GM23248 (cell line): ENCODE measurements at regions not wholly inside any gene's neighbourhood (a gene's known extent, or its start where the extent isn't known, plus 50 kb on each side); places are given as distances from the start of the nearest gene placed in this dataset.

Source experiments
- DNase-seq: peaks from one replicate; pipeline ENCODE4 v3.0.0-alpha.2; 2015
- H2AFZ ChIP-seq: fragments of 200-600 bp; sonication (generic); 2 replicates; pipeline ENCODE4 v1.6.1; 2016; ENCODE audit warnings: antibody characterized with exemption
- H3F3A ChIP-seq: fragments of 200-600 bp; sonication (generic); 2 replicates; pipeline ENCODE4 v1.6.1; 2016; ENCODE audit warnings: mild to moderate bottlenecking, antibody characterized with exemption, mixed run types; ENCODE audit not compliant: insufficient read depth
- H3K27ac ChIP-seq: fragments of 200-600 bp; sonication (generic); 2 replicates; pipeline ENCODE4 v1.5.1; 2016; ENCODE audit warnings: mild to moderate bottlenecking
- H3K27me3 ChIP-seq: fragments of 200-600 bp; sonication (generic); replicated peaks from 2 replicates; pipeline ENCODE4 v1.6.1; 2016; ENCODE audit warnings: mild to moderate bottlenecking; ENCODE audit not compliant: insufficient read depth
- H3K36me3 ChIP-seq: fragments of 200-600 bp; sonication (generic); 2 replicates; pipeline ENCODE4 v1.6.1; 2016; ENCODE audit warnings: low read depth, mild to moderate bottlenecking
- H3K4me1 ChIP-seq: fragments of 200-600 bp; sonication (generic); 2 replicates; pipeline ENCODE4 v1.6.1; 2016; ENCODE audit warnings: mild to moderate bottlenecking; ENCODE audit not compliant: insufficient read depth
- H3K4me2 ChIP-seq: fragments of 200-600 bp; sonication (generic); one replicate; pipeline ENCODE4 v1.6.1; 2016; ENCODE audit warnings: mild to moderate bottlenecking; ENCODE audit not compliant: unreplicated experiment
- H3K4me3 ChIP-seq: fragments of 200-600 bp; sonication (generic); 2 replicates; pipeline ENCODE4 v1.5.1; 2016; ENCODE audit warnings: mild to moderate bottlenecking
- H3K79me2 ChIP-seq: fragments of 200-600 bp; sonication (generic); 2 replicates; pipeline ENCODE4 v1.6.1; 2016; ENCODE audit warnings: mild to moderate bottlenecking; ENCODE audit not compliant: insufficient read depth
- H3K9ac ChIP-seq: fragments of 200-600 bp; sonication (generic); 2 replicates; pipeline ENCODE4 v1.6.1; 2016; ENCODE audit warnings: mild to moderate bottlenecking
- H3K9me2 ChIP-seq: fragments of 200-600 bp; sonication (generic); 2 replicates; pipeline ENCODE4 v1.6.1; 2016; ENCODE audit warnings: mixed run types, mild to moderate bottlenecking, moderate library complexity; ENCODE audit not compliant: insufficient read depth
- H3K9me3 ChIP-seq: fragments of 200-600 bp; sonication (generic); one replicate; pipeline ENCODE4 v1.6.1; 2017; ENCODE audit warnings: low read depth
- H4K20me1 ChIP-seq: fragments of 200-600 bp; sonication (generic); 2 replicates; pipeline ENCODE4 v1.6.0; 2016; ENCODE audit not compliant: insufficient read depth
- EZH2 ChIP-seq: fragments of 200-600 bp; sonication (generic); IDR thresholded peaks from 2 replicates; pipeline ENCODE4 v1.6.1; 2018; ENCODE audit warnings: antibody characterized with exemption, mild to moderate bottlenecking; ENCODE audit not compliant: insufficient read depth, poor library complexity, severe bottlenecking
- EZH2phosphoT487 ChIP-seq: fragments of 200-600 bp; sonication (generic); IDR thresholded peaks from 2 replicates; pipeline ENCODE4 v1.6.1; 2018; ENCODE audit warnings: antibody characterized with exemption, moderate library complexity, mild to moderate bottlenecking, low read depth; ENCODE audit not compliant: insufficient read depth
- WGBS, 2 experiments: methylation state at CpG; one replicate each; pipeline ENCODE4 v1.1.6; 2015 to 2017; ENCODE audit warnings: low lambda C conversion rate in 2 of 2, low coverage in 1 of 2; ENCODE audit errors: missing lambda C conversion rate in 2 of 2; 5-methylcytosine and 5-hydroxymethylcytosine counted together
- in situ Hi-C: fragments of 300-500 bp; cut with MboI; formaldehyde crosslinking; loops from 2 replicates; pipeline ENCODE4 v1.15.0; 2020

GRCh38 chr3:43198791-43199644 lies 87.3 kb upstream of the SNRK start:
- H3K9me3 ChIP-seq = no peaks in the 10 kb centered on the region
- no peaks in the 10 kb centered on the region for H4K20me1 ChIP-seq
- H3K27me3 ChIP-seq = peaks cover 9% of the 10 kb centered on the region; the same call in 1 of the 2 replicates
- H3K27ac ChIP-seq = no peak overlapping the region
- H3K4me3 ChIP-seq = no peak overlapping the region
- H3K4me2 ChIP-seq = no peak overlapping the region
- no peak for TF ChIP-seq EZH2phosphoT487
- TF ChIP-seq EZH2 = no peak
- no peaks in the 10 kb centered on the region for H3K4me1 ChIP-seq
- 53 to 57% methylated on average over 3 of the region's 3 CpGs for WGBS, 2 experiments
- H3F3A ChIP-seq = no peaks in the 10 kb centered on the region
- no peak overlapping the region for H2AFZ ChIP-seq
- no peaks in the 10 kb centered on the region for H3K9me2 ChIP-seq
- no peak for DNase-seq
- H3K9ac ChIP-seq = no peak overlapping the region
- in situ Hi-C loops = no loop called here
- no peaks in the 10 kb centered on the region for H3K36me3 ChIP-seq
- no peaks in the 10 kb centered on the region for H3K79me2 ChIP-seq

GRCh38 chr3:43198301-43198700 lies 88.0 kb upstream of the SNRK start:
- Histone ChIP-seq H3F3A (no peaks in the 10 kb centered on the region), H3K27ac (no peak overlapping the region), H3K79me2 (no peaks in the 10 kb centered on the region), H2AFZ (no peak overlapping the region), H3K4me2 (no peak overlapping the region), H3K9me2 (no peaks in the 10 kb centered on the region), H3K4me1 (no peaks in the 10 kb centered on the region), H3K4me3 (no peak overlapping the region), H3K27me3 (peaks cover 9% of the 10 kb centered on the region; the same call in 1 of the 2 replicates), H4K20me1 (no peaks in the 10 kb centered on the region), H3K9ac (no peak overlapping the region), H3K36me3 (no peaks in the 10 kb centered on the region), H3K9me3 (no peaks in the 10 kb centered on the region)
- no peak for DNase-seq
- in situ Hi-C loops = no loop called here
- 49 to 60% methylated on average over 3 of the region's 3 CpGs for WGBS, 2 experiments
- no peak for TF ChIP-seq EZH2phosphoT487
- TF ChIP-seq EZH2 = no peak

- Histone ChIP-seq H3K9me2 (no peaks in the 10 kb centered on the region), H3K9ac (no peak overlapping the region), H3F3A (no peaks in the 10 kb centered on the region), H3K79me2 (no peaks in the 10 kb centered on the region), H3K9me3 (no peaks in the 10 kb centered on the region), H3K4me1 (no peaks in the 10 kb centered on the region), H3K4me2 (no peak overlapping the region), H3K4me3 (no peak overlapping the region), H4K20me1 (no peaks in the 10 kb centered on the region), H3K27ac (no peak overlapping the region), H2AFZ (no peak overlapping the region), H3K27me3 (peaks cover 9% of the 10 kb centered on the region; the same call in 1 of the 2 replicates), H3K36me3 (no peaks in the 10 kb centered on the region)
- TF ChIP-seq EZH2phosphoT487 = no peak
- TF ChIP-seq EZH2 = no peak
- DNase-seq = no peak
- in situ Hi-C loops = no loop called here
- WGBS, 2 experiments = 19 to 30% methylated on average over 1 of the region's 1 CpG
These were observed 89.2 kb upstream of the SNRK start for GRCh38 chr3:43197181-43197580.

GRCh38 chr3:43196721-43197120 lies 89.6 kb upstream of the SNRK start:
- H3K79me2 ChIP-seq = no peaks in the 10 kb centered on the region
- no peaks in the 10 kb centered on the region for H3K36me3 ChIP-seq
- H3K9me3 ChIP-seq = no peaks in the 10 kb centered on the region
- no peaks in the 10 kb centered on the region for H3K4me1 ChIP-seq
- no peak overlapping the region for H3K4me2 ChIP-seq
- no peaks in the 10 kb centered on the region for H3K9me2 ChIP-seq
- no peak overlapping the region for H3K27ac ChIP-seq
- H3K27me3 ChIP-seq = peaks cover 9% of the 10 kb centered on the region; the same call in 1 of the 2 replicates
- WGBS, 2 experiments = 62 to 72% methylated on average over 6 of the region's 6 CpGs
- TF ChIP-seq EZH2 = no peak
- no peak for TF ChIP-seq EZH2phosphoT487
- H3K4me3 ChIP-seq = no peak overlapping the region
- no peak overlapping the region for H3K9ac ChIP-seq
- no peak for DNase-seq
- no peak overlapping the region for H2AFZ ChIP-seq
- H4K20me1 ChIP-seq = no peaks in the 10 kb centered on the region
- H3F3A ChIP-seq = no peaks in the 10 kb centered on the region
- in situ Hi-C loops = no loop called here
